ENCODE measurements at regions not wholly inside any gene's neighbourhood (a gene's known extent, or its start where the extent isn't known, plus 50 kb on each side); places are given as distances from the start of the nearest gene placed in this dataset.

GRCh38 chr11:104522650-104523049 is 358.7 kb upstream of the PDGFD start:
- no peak overlapping the region for H3K4me3 ChIP-seq (ENCODE audit: low read length)
- H3K9ac ChIP-seq (ENCODE audit: low read length): no peak overlapping the region

DNA sequence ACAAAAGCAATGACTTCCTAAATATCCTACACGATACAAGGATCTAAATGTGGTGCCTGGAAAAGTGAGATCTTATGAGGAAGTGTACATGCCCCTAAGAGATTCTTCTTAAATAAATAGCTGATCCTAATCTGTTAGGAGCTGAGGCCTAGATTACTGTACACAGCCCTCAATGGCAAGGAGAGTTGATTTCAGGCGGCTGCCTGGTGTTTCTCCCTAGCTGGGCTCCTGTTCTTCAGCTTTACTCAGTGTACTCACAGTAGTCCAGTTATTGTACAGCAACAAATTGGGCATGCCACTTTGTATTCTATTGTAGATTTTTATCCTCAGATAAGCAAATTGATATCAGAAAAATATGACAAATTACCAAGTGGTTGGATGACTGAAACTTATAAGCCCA is 358.2 kb upstream of the PDGFD start:
- Histone ChIP-seq H2AFZ (ENCODE audit: low read depth, low read length) (no peak overlapping the region), H3K79me2 (ENCODE audit: low read length) (no peaks in the 10 kb centered on the region), H3K9ac (ENCODE audit: low read length) (no peak overlapping the region), H3K4me3 (ENCODE audit: low read length) (no peak overlapping the region), H3K9me3 (ENCODE audit: insufficient read depth, low read length) (no peaks in the 10 kb centered on the region), H3K36me3 (replicated peaks; ENCODE audit: low read depth, low read length) (no peaks in the 10 kb centered on the region), H3K4me1 (ENCODE audit: low read length) (no peaks in the 10 kb centered on the region), H3K27ac (ENCODE audit: low read length) (no peak overlapping the region), H3K4me2 (ENCODE audit: low read length) (no peak overlapping the region), H3K27me3 (ENCODE audit: low read depth, low read length) (no peaks in the 10 kb centered on the region), H4K20me1 (ENCODE audit: insufficient read depth, low read length) (no peaks in the 10 kb centered on the region)
- TF ChIP-seq EZH2phosphoT487 (IDR thresholded peaks at IDR 0.05; ENCODE audit: low read depth) (no peak), CTCF (IDR thresholded peaks at IDR 0.05; ENCODE audit: low read depth, low read length) (no peak)

More at GRCh38 chr11:104522650-104523049, 358.7 kb upstream of the PDGFD start:
- Histone ChIP-seq H3K36me3 (replicated peaks; ENCODE audit: low read depth, low read length) (no peaks in the 10 kb centered on the region), H3K9me3 (ENCODE audit: insufficient read depth, low read length) (no peaks in the 10 kb centered on the region), H4K20me1 (ENCODE audit: insufficient read depth, low read length) (no peaks in the 10 kb centered on the region), H3K79me2 (ENCODE audit: low read length) (no peaks in the 10 kb centered on the region), H3K4me2 (ENCODE audit: low read length) (no peak overlapping the region), H3K27me3 (ENCODE audit: low read depth, low read length) (no peaks in the 10 kb centered on the region), H3K27ac (ENCODE audit: low read length) (no peak overlapping the region), H3K4me1 (ENCODE audit: low read length) (no peaks in the 10 kb centered on the region), H2AFZ (ENCODE audit: low read depth, low read length) (no peak overlapping the region)
- no peak for TF ChIP-seq CTCF (IDR thresholded peaks at IDR 0.05; ENCODE audit: low read depth, low read length)
- no peak for TF ChIP-seq EZH2phosphoT487 (IDR thresholded peaks at IDR 0.05; ENCODE audit: low read depth)

- no peaks in the 10 kb centered on the region for H3K27me3 ChIP-seq (ENCODE audit: low read depth, low read length)
Observed at GRCh38 chr11:104510169-104510568, 346.2 kb upstream of the PDGFD start.

DNA sequence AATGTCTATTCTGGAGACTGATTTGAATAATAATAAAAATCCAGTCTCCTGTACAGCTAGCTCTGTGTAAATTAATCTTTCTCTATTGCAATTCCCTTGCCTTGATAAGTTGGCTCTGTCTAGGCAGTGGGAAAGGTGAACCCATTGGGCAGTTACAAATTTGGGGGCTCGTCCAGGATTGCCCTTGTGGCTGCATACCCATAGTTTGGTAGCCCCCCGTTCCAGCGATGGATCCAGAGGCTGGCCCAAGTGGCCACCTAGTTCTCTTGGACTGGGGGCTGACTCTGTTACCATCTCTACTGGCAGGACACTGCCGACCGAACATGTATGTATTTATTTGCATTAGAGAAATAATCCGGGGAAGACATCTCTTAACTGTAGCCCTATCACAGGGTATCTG is 326.2 kb upstream of the PDGFD start:
- TF ChIP-seq CTCF (IDR thresholded peaks at IDR 0.05; ENCODE audit: low read depth, low read length) (no peak), EZH2phosphoT487 (IDR thresholded peaks at IDR 0.05; ENCODE audit: low read depth) (no peak)
- H3K9ac ChIP-seq (ENCODE audit: low read length): no peak overlapping the region
- H4K20me1 ChIP-seq (ENCODE audit: insufficient read depth, low read length): no peaks in the 10 kb centered on the region
- no peak overlapping the region for H3K4me3 ChIP-seq (ENCODE audit: low read length)
- H3K9me3 ChIP-seq (ENCODE audit: insufficient read depth, low read length): no peaks in the 10 kb centered on the region
- no peaks in the 10 kb centered on the region for H3K36me3 ChIP-seq (replicated peaks; ENCODE audit: low read depth, low read length)
- H3K79me2 ChIP-seq (ENCODE audit: low read length): no peaks in the 10 kb centered on the region
- H2AFZ ChIP-seq (ENCODE audit: low read depth, low read length): no peak overlapping the region
- no peak overlapping the region for H3K4me2 ChIP-seq (ENCODE audit: low read length)
- H3K27ac ChIP-seq (ENCODE audit: low read length): no peak overlapping the region
- H3K27me3 ChIP-seq (ENCODE audit: low read depth, low read length): no peaks in the 10 kb centered on the region
- no peaks in the 10 kb centered on the region for H3K4me1 ChIP-seq (ENCODE audit: low read length)

More at GRCh38 chr11:104510169-104510568, 346.2 kb upstream of the PDGFD start:
- Histone ChIP-seq H3K4me2 (ENCODE audit: low read length) (no peak overlapping the region), H3K9me3 (ENCODE audit: insufficient read depth, low read length) (no peaks in the 10 kb centered on the region), H3K27ac (ENCODE audit: low read length) (no peak overlapping the region), H3K79me2 (ENCODE audit: low read length) (no peaks in the 10 kb centered on the region), H3K36me3 (replicated peaks; ENCODE audit: low read depth, low read length) (no peaks in the 10 kb centered on the region), H4K20me1 (ENCODE audit: insufficient read depth, low read length) (no peaks in the 10 kb centered on the region), H2AFZ (ENCODE audit: low read depth, low read length) (no peak overlapping the region), H3K4me3 (ENCODE audit: low read length) (no peak overlapping the region), H3K9ac (ENCODE audit: low read length) (no peak overlapping the region), H3K4me1 (ENCODE audit: low read length) (no peaks in the 10 kb centered on the region)
- TF ChIP-seq EZH2phosphoT487 (IDR thresholded peaks at IDR 0.05; ENCODE audit: low read depth) (no peak), CTCF (IDR thresholded peaks at IDR 0.05; ENCODE audit: low read depth, low read length) (no peak)

Measured in OCI-LY3 (cell line).